22Rv1 (cell line): ENCODE measurements at regions not wholly inside any gene's neighbourhood (a gene's known extent, or its start where the extent isn't known, plus 50 kb on each side); places are given as distances from the start of the nearest gene placed in this dataset.

Experiments
- H3K27ac ChIP-seq: fragments of 450-650 bp; 2 replicates; pipeline ENCODE4 v1.5.1; 2017
- CTCF ChIP-seq: fragments of 450-650 bp; IDR thresholded peaks from 2 replicates; pipeline ENCODE4 v1.5.1; 2017; ENCODE audit warnings: mild to moderate bottlenecking
- ZFX ChIP-seq: fragments of 450-650 bp; IDR thresholded peaks from 2 replicates; pipeline ENCODE4 v1.6.1; 2017; ENCODE audit warnings: antibody characterized with exemption, borderline replicate concordance

GRCh38 chr19:31223740-31224534, 125.3 kb downstream of the TSHZ3 start:
- no peak overlapping the region for H3K27ac ChIP-seq
- TF ChIP-seq CTCF (no peak), ZFX (no peak)

DNA sequence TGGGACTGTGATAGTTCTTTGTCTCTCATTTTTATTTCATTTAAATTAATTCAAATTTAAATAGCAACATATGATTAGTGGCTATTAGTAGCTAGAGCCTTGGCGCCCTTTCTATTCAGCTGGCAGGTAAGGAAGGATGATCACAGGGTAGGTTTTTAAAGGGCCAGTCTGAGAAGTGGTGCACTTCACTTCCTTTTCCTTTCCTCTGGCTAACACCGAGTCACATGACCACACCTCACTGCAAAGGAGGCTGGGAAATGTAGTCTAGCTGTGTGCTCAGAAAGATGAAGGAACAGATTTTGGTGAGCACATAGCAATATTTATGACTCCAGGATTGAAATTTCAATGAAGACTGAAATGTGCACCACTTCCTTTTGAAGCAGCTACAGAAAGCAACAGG, 128.7 kb downstream of the TSHZ3 start:
- TF ChIP-seq ZFX (no peak), CTCF (no peak)
- H3K27ac ChIP-seq = no peak overlapping the region

GRCh38 chr19:31214997-31215396, 134.2 kb downstream of the TSHZ3 start:
- no peak for TF ChIP-seq ZFX
- TF ChIP-seq CTCF = no peak
- H3K27ac ChIP-seq = no peak overlapping the region

DNA sequence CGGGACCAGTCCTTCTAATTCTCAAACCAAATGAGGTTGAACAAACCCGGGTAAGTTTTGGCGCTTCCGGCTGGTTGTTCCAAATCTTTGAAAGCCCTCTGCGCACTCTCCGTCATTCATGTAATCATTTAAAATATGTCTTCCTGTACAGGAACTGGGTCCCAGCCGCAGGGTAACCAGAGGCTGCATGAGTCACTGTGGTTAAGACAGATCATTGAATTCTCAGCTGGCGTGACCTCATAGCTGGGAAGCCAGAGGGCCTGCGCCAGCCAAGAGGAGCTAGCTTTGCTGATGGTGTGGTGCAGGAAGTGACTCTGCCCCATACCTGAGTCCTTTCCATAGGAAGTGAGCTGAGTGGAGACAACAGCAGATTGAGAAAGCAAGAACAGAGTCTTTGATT, 135.2 kb downstream of the TSHZ3 start:
- no peak overlapping the region for H3K27ac ChIP-seq
- TF ChIP-seq ZFX (no peak), CTCF (no peak)

DNA sequence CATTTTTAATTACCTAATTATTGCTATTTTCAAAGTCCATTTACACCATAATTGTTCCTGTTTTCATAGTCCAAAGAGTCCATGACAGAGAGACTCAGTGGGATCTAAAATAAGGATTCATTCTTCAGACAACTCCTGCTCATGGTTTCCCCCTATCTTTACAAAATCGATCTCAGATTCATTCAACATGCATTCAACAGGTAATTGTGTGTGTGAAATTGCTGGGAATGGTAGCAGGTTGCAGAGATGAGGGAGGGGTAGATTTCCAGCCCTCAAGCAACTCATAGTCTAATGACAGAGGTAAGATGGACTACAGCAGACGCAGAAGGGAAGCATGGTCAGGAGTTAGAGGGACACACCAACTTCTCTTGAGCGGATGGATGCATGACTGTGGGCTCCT, 138.1 kb downstream of the TSHZ3 start:
- no peak overlapping the region for H3K27ac ChIP-seq
- no peak for TF ChIP-seq CTCF
- TF ChIP-seq ZFX = no peak

GRCh38 chr19:31205887-31206518, 143.2 kb downstream of the TSHZ3 start:
- no peak for TF ChIP-seq ZFX
- TF ChIP-seq CTCF = no peak

DNA sequence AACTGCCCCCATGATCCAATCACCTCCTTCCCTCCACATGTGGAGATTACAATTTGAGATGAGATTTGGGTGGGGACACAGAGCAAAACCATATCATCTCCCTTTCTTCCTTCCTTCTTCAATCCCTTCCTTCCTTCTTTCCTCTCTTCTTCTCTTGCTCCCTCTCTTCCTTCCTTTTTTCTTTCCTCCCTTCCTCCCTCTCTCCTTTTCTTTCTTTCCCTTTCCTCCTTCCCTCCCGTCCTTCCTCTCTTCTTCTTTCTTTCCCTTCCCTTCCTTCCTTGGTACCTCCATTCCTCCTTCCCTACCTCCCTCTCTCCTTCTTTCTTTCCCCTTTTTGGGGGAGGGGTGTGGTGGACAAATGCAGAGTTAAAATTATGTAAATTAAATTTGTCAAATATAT, 145.1 kb downstream of the TSHZ3 start:
- TF ChIP-seq ZFX (no peak), CTCF (no peak)
- no peak overlapping the region for H3K27ac ChIP-seq

More at GRCh38 chr19:31205887-31206518, 143.2 kb downstream of the TSHZ3 start:
- H3K27ac ChIP-seq = no peak overlapping the region
